Heart left ventricle (tissue), 16 donors: ENCODE measurements at regions not wholly inside any gene's neighbourhood (a gene's known extent, or its start where the extent isn't known, plus 50 kb on each side); places are given as distances from the start of the nearest gene placed in this dataset.
A peak's percentile ranks its signal among the peaks of the same experiment; 100 is the strongest.

Source experiments
- ATAC-seq, 4 donors: fragments of 200-7000 bp; cut with Tn5 transposase; one replicate each; pipeline ENCODE4 v1.9.1; 2020 to 2022; ENCODE audit warnings: moderate library complexity in 4 of 4, mild to moderate bottlenecking in 3 of 4, moderate number of reproducible peaks in 1 of 4
- DNase-seq, 5 donors: peaks; one replicate each; pipeline ENCODE4 v3.0.0-alpha.2; 2020
- H3K27ac ChIP-seq, 12 donors: fragments of 200-600 bp; sonication (generic) in 4 of 12; one replicate each; pipeline versions ENCODE4 v1.5.0 to v1.8.0; 2016 to 2022; ENCODE audit warnings: mild to moderate bottlenecking in 2 of 12
- H3K27me3 ChIP-seq, 9 donors: fragments of 200-600 bp; sonication (generic) in 2 of 9; one replicate each; pipeline versions ENCODE4 v1.5.1 to v1.8.0; 2016 to 2022; ENCODE audit warnings: mild to moderate bottlenecking in 3 of 9
- H3K36me3 ChIP-seq, 9 donors: fragments of 200-600 bp; sonication (generic) in 2 of 9; one replicate each; pipeline versions ENCODE4 v1.5.0 to v1.8.0; 2018 to 2022; ENCODE audit warnings: mild to moderate bottlenecking in 2 of 9
- H3K4me1 ChIP-seq, 12 donors: fragments of 200-600 bp; sonication (generic) in 4 of 12; one replicate each; pipeline versions ENCODE4 v1.5.0 to v1.8.0; 2016 to 2022; ENCODE audit warnings: mild to moderate bottlenecking in 3 of 12
- H3K4me3 ChIP-seq, 12 donors: fragments of 200-600 bp; sonication (generic) in 4 of 12; one replicate each; pipeline versions ENCODE4 v1.5.0 to v1.8.0; 2017 to 2022; ENCODE audit warnings: mild to moderate bottlenecking in 9 of 12, moderate library complexity in 4 of 12
- H3K9me3 ChIP-seq, 12 donors: fragments of 200-600 bp; sonication (generic) in 4 of 12; one replicate each; pipeline versions ENCODE4 v1.5.0 to v1.8.0; 2016 to 2022; ENCODE audit warnings: mild to moderate bottlenecking in 1 of 12
- POLR2A ChIP-seq, 2 donors: fragments of 450-650 bp; IDR thresholded peaks; one replicate each; pipeline ENCODE4 v1.6.1; 2017; ENCODE audit warnings: antibody characterized with exemption in 2 of 2, mild to moderate bottlenecking in 2 of 2, moderate library complexity in 2 of 2
- WGBS, 4 donors: extraction: QIAGEN DNeasy Blood & Tissue Kit in 2 of 4; methylation state at CpG; one replicate each; pipeline versions ENCODE4 v1.1.5 to v1.1.7; 2013 to 2018; 5-methylcytosine and 5-hydroxymethylcytosine counted together
- intact Hi-C, 10 donors: fragments of 100-400 bp; cut with DNase I; formaldehyde crosslinking; loops; one replicate each; pipeline versions ENCODE4 v1.11.1 to v1.14.2; 2022
- TF ChIP-seq, protein P1 (sequence below), 12 donors: fragments of 200-600 bp; sonication (generic) in 4 of 12; IDR thresholded peaks; one replicate each; pipeline versions ENCODE4 v1.5.0 to v1.8.0; 2018 to 2022; ENCODE audit warnings: antibody characterized with exemption in 12 of 12, mild to moderate bottlenecking in 5 of 12
- donor health status: ischemic (EF 13 %, LVEDD 7.1; RV severe dilation, severe dysfunction).
- donor health status: healthy with polysubstance abuse.
- donor health status: DM: no; HTN: yes; CAD: no.
- donor health status: DM: no; HTN: no; CAD: no.
- donor health status: ischemic (EF 25% LVEDD 6.9; RV normal size, moderate dysfunction).
- donor health status: ischemic (EF 25% LVEDD 5.7; RV mildly dilated, moderate dysfunction).
- donor health status: healthy.
- donor health status: DM: yes; HTN: yes; CAD: no.
- donor health status: ischemic (EF 35%, LVEDD 5.7; RV mildly dilated, moderate dysfunction).
- donor health status: nonischemic (EF 11% LVEDD 7.7; RV severe dilation, severe dysfunction).
- donor health status: DM: yes; HTN: yes; CAD: no.
- donor health status: PGD.
- donor health status: ischemic (EF 29% LVEDD 5.4; RV normal size, mild dysfunction).
- donor health status: nonischemic (EF 23%, LVEDD 6.1; RV moderate dilation, normal function).

DNA sequence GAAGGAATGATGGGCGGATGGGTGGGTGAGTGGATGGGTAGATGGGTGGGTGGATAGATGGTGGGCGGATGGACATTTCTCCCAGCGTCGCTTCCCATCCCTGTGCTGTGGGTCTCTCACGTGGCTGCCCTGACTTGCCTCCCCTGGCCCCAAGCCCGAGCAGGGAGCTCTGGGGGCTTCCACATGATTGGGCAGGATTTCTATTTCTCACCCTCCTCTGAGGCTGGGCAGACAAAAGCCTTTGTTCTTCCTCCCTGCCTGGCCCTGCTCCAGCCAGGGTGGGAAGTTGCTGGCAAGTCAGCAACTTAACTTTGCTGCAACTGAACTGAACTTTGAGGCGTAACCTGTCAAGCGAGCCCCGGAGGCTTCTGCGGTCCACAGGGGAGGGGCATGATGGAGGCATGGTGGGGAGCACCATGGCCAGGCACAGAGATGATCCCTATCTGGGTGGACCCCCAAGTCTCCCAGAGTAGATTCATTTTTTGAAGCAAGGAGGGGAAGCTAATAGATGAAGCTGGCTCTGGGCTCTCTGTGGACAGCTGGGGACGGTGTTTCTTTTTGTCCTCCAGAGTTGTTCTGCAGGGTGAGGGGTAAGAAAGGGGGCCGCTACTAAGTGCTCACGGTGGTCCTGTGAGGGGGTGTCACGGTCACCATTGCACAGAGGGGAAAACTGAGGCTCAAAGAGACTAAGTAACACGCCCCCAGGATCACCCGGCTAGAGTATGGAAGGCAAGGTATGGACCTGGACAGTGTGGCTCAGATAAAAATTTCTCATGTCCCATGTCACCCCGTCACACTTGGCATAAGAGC lies 140.1 kb downstream of the CEBPB start:
- Histone ChIP-seq H3K4me1 (peaks cover 0 to 32% (median 0%) of the 10 kb centered on the region in 12 donors), H3K9me3 (no peaks in the 10 kb centered on the region), H3K36me3 (no peaks in the 10 kb centered on the region), H3K27ac (no peak overlapping the region), H3K4me3 (no peak overlapping the region), H3K27me3 (no peaks in the 10 kb centered on the region)
- intact Hi-C loops: no loop called here
- WGBS, 4 donors: 70 to 75% (median 73%) methylated on average over 17 of the region's 17 CpGs
- DNase-seq (peak in 1 of 5 donors; percentile 62), ATAC-seq (no peak)
- TF ChIP-seq POLR2A (IDR thresholded peaks at IDR 0.05): no peak
- TF ChIP-seq, protein P1, sequence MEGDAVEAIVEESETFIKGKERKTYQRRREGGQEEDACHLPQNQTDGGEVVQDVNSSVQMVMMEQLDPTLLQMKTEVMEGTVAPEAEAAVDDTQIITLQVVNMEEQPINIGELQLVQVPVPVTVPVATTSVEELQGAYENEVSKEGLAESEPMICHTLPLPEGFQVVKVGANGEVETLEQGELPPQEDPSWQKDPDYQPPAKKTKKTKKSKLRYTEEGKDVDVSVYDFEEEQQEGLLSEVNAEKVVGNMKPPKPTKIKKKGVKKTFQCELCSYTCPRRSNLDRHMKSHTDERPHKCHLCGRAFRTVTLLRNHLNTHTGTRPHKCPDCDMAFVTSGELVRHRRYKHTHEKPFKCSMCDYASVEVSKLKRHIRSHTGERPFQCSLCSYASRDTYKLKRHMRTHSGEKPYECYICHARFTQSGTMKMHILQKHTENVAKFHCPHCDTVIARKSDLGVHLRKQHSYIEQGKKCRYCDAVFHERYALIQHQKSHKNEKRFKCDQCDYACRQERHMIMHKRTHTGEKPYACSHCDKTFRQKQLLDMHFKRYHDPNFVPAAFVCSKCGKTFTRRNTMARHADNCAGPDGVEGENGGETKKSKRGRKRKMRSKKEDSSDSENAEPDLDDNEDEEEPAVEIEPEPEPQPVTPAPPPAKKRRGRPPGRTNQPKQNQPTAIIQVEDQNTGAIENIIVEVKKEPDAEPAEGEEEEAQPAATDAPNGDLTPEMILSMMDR (IDR thresholded peaks at IDR 0.05): no peak

DNA sequence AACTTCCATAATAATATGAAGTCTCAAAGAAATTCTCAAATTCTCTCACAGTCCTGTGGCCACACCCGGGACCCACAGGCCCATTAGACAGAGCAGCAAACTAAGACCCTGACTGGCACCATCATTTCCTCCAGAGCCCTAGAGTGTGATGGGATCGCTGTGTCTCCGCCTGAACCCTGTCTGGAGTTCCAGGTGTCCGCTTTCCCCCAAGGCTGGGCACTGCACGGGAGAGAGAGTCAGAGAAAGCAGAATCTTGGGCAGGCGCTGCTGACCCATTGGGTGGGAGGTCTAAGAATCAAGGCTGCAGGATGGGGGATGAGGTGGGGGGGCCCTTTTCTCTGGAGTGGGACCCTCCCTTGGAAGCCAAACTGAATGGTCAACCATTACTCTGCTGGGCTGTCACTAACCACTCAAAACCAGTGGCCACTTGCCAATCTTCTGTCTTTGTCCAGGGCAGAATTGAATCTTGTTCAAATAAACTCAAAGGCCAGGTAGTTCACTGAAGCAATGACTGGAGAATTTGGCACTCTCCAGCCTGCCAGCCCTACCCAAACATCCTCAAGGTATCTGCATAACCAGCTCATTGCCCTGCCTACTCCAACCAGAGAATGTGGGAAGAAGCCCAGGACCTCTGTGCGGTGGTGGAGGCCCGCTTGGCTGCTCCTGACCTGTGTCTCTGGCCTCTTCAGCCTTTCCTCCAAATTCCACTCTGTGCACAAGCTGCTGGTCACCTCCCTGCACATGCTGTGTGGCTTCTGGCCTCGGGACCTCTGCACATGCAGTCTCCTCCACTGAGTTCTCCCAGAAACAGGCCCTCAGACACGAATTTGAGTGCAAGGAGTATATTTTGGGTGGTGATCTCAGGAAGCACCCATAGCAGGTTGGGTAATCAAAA lies 141.1 kb downstream of the CEBPB start:
- TF ChIP-seq, protein P1 (IDR thresholded peaks at IDR 0.05): no peak
- TF ChIP-seq POLR2A (IDR thresholded peaks at IDR 0.05): no peak
- Histone ChIP-seq H3K4me1 (peaks cover 0 to 32% (median 0%) of the 10 kb centered on the region in 12 donors), H3K27me3 (no peaks in the 10 kb centered on the region), H3K36me3 (no peaks in the 10 kb centered on the region), H3K27ac (no peak overlapping the region), H3K4me3 (no peak overlapping the region), H3K9me3 (no peaks in the 10 kb centered on the region)
- 93 to 95% (median 95%) methylated on average over 9 to 10 of the region's 10 CpGs for WGBS, 4 donors
- intact Hi-C loops: no loop called here
- ATAC-seq: peak in 1 of 4 donors; percentile 10
- DNase-seq: peak in 1 of 5 donors; percentile 20

DNA sequence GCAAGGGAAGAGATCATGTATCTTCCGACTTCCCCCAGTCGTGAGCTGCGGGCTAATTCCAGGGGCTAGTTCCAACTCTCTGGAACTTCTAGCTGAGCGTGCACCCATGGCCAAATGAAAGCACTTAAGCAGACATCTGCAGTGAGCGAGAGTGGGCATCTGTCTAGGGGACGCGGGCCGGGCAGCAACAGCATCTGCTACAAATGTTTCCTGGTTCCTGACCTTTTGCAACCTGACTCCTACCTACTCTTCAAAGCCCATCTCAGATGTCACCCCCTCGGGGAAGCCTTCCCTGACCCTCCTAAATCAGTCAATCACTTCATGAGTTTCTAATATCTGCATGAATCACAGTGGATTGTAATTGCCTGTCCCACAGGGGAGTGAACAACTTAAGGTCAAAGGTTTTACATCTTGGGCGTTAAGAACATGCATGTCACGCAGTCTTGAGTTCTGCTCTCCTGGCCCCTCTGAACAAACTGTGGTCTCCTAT lies 141.9 kb downstream of the CEBPB start:
- peaks cover 0 to 33% (median 0%) of the 10 kb centered on the region in 12 donors for H3K4me1 ChIP-seq
- intact Hi-C loops: no loop called here
- no peaks in the 10 kb centered on the region for H3K9me3 ChIP-seq
- no peak overlapping the region for H3K27ac ChIP-seq
- ATAC-seq (no peak), DNase-seq (peak in 1 of 5 donors; percentile 20)
- no peaks in the 10 kb centered on the region for H3K36me3 ChIP-seq
- H3K4me3 ChIP-seq: no peak overlapping the region
- 78 to 93% (median 89%) methylated on average over 10 to 11 of the region's 11 CpGs for WGBS, 4 donors
- TF ChIP-seq, protein P1 (IDR thresholded peaks at IDR 0.05): no peak
- no peak for TF ChIP-seq POLR2A (IDR thresholded peaks at IDR 0.05)
- H3K27me3 ChIP-seq: no peaks in the 10 kb centered on the region
